ENCODE measurements at regions not wholly inside any gene's neighbourhood (a gene's known extent, or its start where the extent isn't known, plus 50 kb on each side); places are given as distances from the start of the nearest gene placed in this dataset.

- DNase-seq (ENCODE audit: low read depth in 3 of 3) = no peak
Measured at GRCh38 chr20:22466447-22467171, 117.8 kb downstream of the FOXA2 start.

GRCh38 chr20:22465622-22466446, 118.5 kb downstream of the FOXA2 start:
- no peak for DNase-seq (ENCODE audit: low read depth in 3 of 3)

GRCh38 chr20:22464312-22465003, 119.9 kb downstream of the FOXA2 start:
- DNase-seq (ENCODE audit: low read depth in 3 of 3) = no peak

GRCh38 chr20:22462975-22463914, 121.1 kb downstream of the FOXA2 start:
- DNase-seq (ENCODE audit: low read depth in 3 of 3) = no peak

- no peak for DNase-seq (ENCODE audit: low read depth in 3 of 3)
Measured at GRCh38 chr20:22460803-22461202, 123.6 kb downstream of the FOXA2 start.

GRCh38 chr20:22460231-22460630, 124.1 kb downstream of the FOXA2 start:
- no peak for DNase-seq (ENCODE audit: low read depth in 3 of 3)

- DNase-seq (ENCODE audit: low read depth in 3 of 3) = no peak
Measured at GRCh38 chr20:22459754-22460153, 124.6 kb downstream of the FOXA2 start.

GRCh38 chr20:22456109-22456508, 128.3 kb downstream of the FOXA2 start:
- DNase-seq (ENCODE audit: low read depth in 3 of 3) = no peak

GRCh38 chr20:22455259-22455658, 129.1 kb downstream of the FOXA2 start:
- DNase-seq (ENCODE audit: low read depth in 3 of 3) = no peak

GRCh38 chr20:22453244-22454080, 130.9 kb downstream of the FOXA2 start:
- no peak for DNase-seq (ENCODE audit: low read depth in 3 of 3)

- DNase-seq (ENCODE audit: low read depth in 3 of 3) = no peak
Measured at GRCh38 chr20:22452442-22453011, 131.8 kb downstream of the FOXA2 start.

GRCh38 chr20:22450537-22450936, 133.8 kb downstream of the FOXA2 start:
- DNase-seq (ENCODE audit: low read depth in 3 of 3) = no peak

GRCh38 chr20:22449188-22449973, 135.0 kb downstream of the FOXA2 start:
- no peak for DNase-seq (ENCODE audit: low read depth in 3 of 3)

- no peak for DNase-seq (ENCODE audit: low read depth in 3 of 3)
Measured at GRCh38 chr20:22447447-22447778, 137.0 kb downstream of the FOXA2 start.

GRCh38 chr20:22446613-22447446, 137.5 kb downstream of the FOXA2 start:
- no peak for DNase-seq (ENCODE audit: low read depth in 3 of 3)

- no peak for DNase-seq (ENCODE audit: low read depth in 3 of 3)
Measured at GRCh38 chr20:22442318-22442717, 142.1 kb downstream of the FOXA2 start.

GRCh38 chr20:22438926-22439325, 145.4 kb downstream of the FOXA2 start:
- no peak for DNase-seq (ENCODE audit: low read depth in 3 of 3)

- DNase-seq (ENCODE audit: low read depth in 3 of 3) = no peak
Measured at GRCh38 chr20:22438346-22438745, 146.0 kb downstream of the FOXA2 start.

- DNase-seq (ENCODE audit: low read depth in 3 of 3) = no peak
Measured at GRCh38 chr20:22437354-22437753, 147.0 kb downstream of the FOXA2 start.
